ENCODE measurements at regions not wholly inside any gene's neighbourhood (a gene's known extent, or its start where the extent isn't known, plus 50 kb on each side); places are given as distances from the start of the nearest gene placed in this dataset.

- Histone ChIP-seq H3K27ac (no peak overlapping the region), H3K36me3 (no peaks in the 10 kb centered on the region), H3K4me1 (no peaks in the 10 kb centered on the region), H3K4me3 (no peak overlapping the region), H3K9me3 (peaks cover 0 to 1% of the 10 kb centered on the region in 2 donors), H3K27me3 (no peaks in the 10 kb centered on the region)
- intact Hi-C loops (cut with DNase I; ENCODE audit: low total_unique reads) (no loop called here), in situ Hi-C loops (cut with MboI; ENCODE audit: low pct_ligation_motif_present in 1 of 4, low pct_unique_long_range_greater_than_20kb in 1 of 4, low sequenced_read_pairs in 3 of 4) (no loop called here)
- TF ChIP-seq EP300 (IDR thresholded peaks at IDR 0.05; ENCODE audit: low read depth), result no peak
- TF ChIP-seq CTCF (IDR thresholded peaks at IDR 0.05), result no peak
- 95% methylated on average over 1 of the region's 1 CpG; no CpG with 5 or more reads in 1 of the 2 donors for WGBS, 2 donors (ENCODE audit: low coverage in 1 of 2)
- no peak for DNase-seq
Measured at GRCh38 chr5:88583471-88583870, 299.5 kb downstream of the MEF2C start.

- TF ChIP-seq POLR2AphosphoS5 (IDR thresholded peaks at IDR 0.05), result no peak
- TF ChIP-seq EP300 (IDR thresholded peaks at IDR 0.05; ENCODE audit: low read depth), result no peak
- TF ChIP-seq CTCF (IDR thresholded peaks at IDR 0.05), result no peak
- TF ChIP-seq POLR2A (IDR thresholded peaks at IDR 0.05), result no peak
- H3K27ac ChIP-seq, result no peak overlapping the region
- no peaks in the 10 kb centered on the region for H3K9me3 ChIP-seq
- in situ Hi-C loops (cut with MboI; ENCODE audit: low pct_ligation_motif_present in 1 of 4, low pct_unique_long_range_greater_than_20kb in 1 of 4, low sequenced_read_pairs in 3 of 4), result no loop called here
- H3K27me3 ChIP-seq, result no peaks in the 10 kb centered on the region
- no peaks in the 10 kb centered on the region for H3K36me3 ChIP-seq
- no peak for DNase-seq
- intact Hi-C loops (cut with DNase I; ENCODE audit: low total_unique reads), result no loop called here
- H3K4me3 ChIP-seq, result no peak overlapping the region
- WGBS, 2 donors (ENCODE audit: low coverage in 1 of 2), result 92 to 94% methylated on average over 5 of the region's 5 CpGs
- H3K4me1 ChIP-seq, result no peaks in the 10 kb centered on the region
Measured at GRCh38 chr5:88558366-88558765, 289.7 kb upstream of the TMEM161B start.

- Histone ChIP-seq H3K36me3 (no peaks in the 10 kb centered on the region), H3K9me3 (no peaks in the 10 kb centered on the region), H3K27ac (no peak overlapping the region), H3K4me1 (no peaks in the 10 kb centered on the region), H3K4me3 (no peak overlapping the region), H3K27me3 (no peaks in the 10 kb centered on the region)
- no peak for TF ChIP-seq EP300 (IDR thresholded peaks at IDR 0.05; ENCODE audit: low read depth)
- TF ChIP-seq POLR2AphosphoS5 (IDR thresholded peaks at IDR 0.05), result no peak
- no peak for TF ChIP-seq POLR2A (IDR thresholded peaks at IDR 0.05)
- no peak for TF ChIP-seq CTCF (IDR thresholded peaks at IDR 0.05)
- intact Hi-C loops (cut with DNase I; ENCODE audit: low total_unique reads), result no loop called here
- 87 to 88% methylated on average over 3 of the region's 3 CpGs for WGBS, 2 donors (ENCODE audit: low coverage in 1 of 2)
- in situ Hi-C loops (cut with MboI; ENCODE audit: low pct_ligation_motif_present in 1 of 4, low pct_unique_long_range_greater_than_20kb in 1 of 4, low sequenced_read_pairs in 3 of 4), result no loop called here
- DNase-seq, result no peak
Measured at GRCh38 chr5:88557881-88558280, 289.2 kb upstream of the TMEM161B start.

- Histone ChIP-seq H3K4me1 (no peaks in the 10 kb centered on the region), H3K27me3 (no peaks in the 10 kb centered on the region), H3K36me3 (no peaks in the 10 kb centered on the region), H3K9me3 (no peaks in the 10 kb centered on the region), H3K27ac (no peak overlapping the region), H3K4me3 (no peak overlapping the region)
- intact Hi-C loops (cut with DNase I; ENCODE audit: low total_unique reads) (no loop called here), in situ Hi-C loops (cut with MboI; ENCODE audit: low pct_ligation_motif_present in 1 of 4, low pct_unique_long_range_greater_than_20kb in 1 of 4, low sequenced_read_pairs in 3 of 4) (no loop called here)
- no peak for TF ChIP-seq EP300 (IDR thresholded peaks at IDR 0.05; ENCODE audit: low read depth)
- no peak for TF ChIP-seq POLR2AphosphoS5 (IDR thresholded peaks at IDR 0.05)
- no peak for TF ChIP-seq POLR2A (IDR thresholded peaks at IDR 0.05)
- no peak for TF ChIP-seq CTCF (IDR thresholded peaks at IDR 0.05)
- no peak for DNase-seq
- 65 to 69% methylated on average over 2 of the region's 2 CpGs for WGBS, 2 donors (ENCODE audit: low coverage in 1 of 2)
Measured at GRCh38 chr5:88557131-88557530, 288.5 kb upstream of the TMEM161B start.

Measured in transverse colon (tissue), 4 donors.